GM21529 (cell line): ENCODE measurements at regions not wholly inside any gene's neighbourhood (a gene's known extent, or its start where the extent isn't known, plus 50 kb on each side); places are given as distances from the start of the nearest gene placed in this dataset.
"Not testable (repeated sequence)": the region's sequence is repeated elsewhere in the genome, so short reads cannot be mapped to it uniquely, and the experiment has no call there.

Experiments
- ATAC-seq: cut with Tn5 transposase; IDR thresholded peaks from one replicate; pipeline ENCODE4 v1.9.1; 2021; ENCODE audit not compliant: unreplicated experiment

DNA sequence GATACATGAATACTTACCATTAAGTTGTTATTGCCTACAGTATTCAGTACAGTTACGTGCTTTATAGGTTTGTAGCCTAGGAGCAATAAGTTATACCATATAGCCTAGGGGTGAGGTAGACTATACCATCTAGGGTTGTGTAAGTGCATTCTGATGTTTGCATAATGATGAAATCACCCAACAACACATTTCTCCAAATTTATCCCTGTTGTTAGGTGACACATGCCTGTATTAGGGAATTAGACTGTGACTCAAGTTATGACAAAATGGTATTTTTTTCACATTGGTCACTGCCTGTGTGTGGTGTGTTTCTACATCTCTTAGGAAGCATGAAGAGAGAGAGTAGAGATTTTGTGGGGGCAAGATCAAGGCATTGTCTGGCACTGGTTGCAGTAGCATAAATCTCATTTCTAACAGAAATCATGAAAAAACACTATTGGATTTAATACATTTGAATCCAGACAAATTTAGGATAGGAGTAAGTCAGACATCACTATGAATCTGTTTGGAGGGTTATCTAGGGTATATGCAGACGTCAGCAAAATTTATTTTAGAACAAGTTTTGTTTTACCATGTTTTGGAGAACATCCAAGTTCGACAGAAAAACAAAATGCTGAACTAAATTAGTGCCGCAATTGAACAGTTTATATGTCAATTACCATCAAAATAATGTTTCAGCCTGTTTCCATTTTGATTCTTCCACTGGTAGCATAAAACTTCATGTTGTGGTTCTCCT, 332.1 kb downstream of the LMO7 start:
- no peak for ATAC-seq

GRCh38 chr13:75963302-75963701, 327.2 kb downstream of the LMO7 start:
- ATAC-seq = no peak

GRCh38 chr13:75961911-75962310, 325.8 kb downstream of the LMO7 start:
- no peak for ATAC-seq

DNA sequence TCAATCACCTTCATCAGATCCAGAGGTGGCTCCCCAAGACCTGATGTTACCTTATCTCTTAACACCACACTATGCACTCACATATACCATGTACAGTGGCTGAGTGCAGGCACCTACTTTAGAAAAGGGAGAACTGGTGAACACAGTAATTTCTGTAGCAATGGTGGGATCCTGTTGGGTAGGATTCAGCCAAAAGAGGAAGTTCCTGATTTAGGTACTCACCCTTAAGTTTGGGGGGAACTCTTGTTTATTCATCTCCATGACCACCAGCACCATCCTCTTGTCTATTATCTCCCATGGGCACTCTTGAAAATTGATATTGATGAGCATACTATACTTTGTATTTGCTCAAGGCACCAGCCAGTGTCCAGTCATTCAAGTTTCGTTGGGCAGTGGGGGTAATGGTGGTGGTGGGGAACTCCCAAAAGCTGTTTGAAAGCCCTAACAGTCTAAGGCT, 324.4 kb downstream of the LMO7 start:
- ATAC-seq = peak; percentile 96

DNA sequence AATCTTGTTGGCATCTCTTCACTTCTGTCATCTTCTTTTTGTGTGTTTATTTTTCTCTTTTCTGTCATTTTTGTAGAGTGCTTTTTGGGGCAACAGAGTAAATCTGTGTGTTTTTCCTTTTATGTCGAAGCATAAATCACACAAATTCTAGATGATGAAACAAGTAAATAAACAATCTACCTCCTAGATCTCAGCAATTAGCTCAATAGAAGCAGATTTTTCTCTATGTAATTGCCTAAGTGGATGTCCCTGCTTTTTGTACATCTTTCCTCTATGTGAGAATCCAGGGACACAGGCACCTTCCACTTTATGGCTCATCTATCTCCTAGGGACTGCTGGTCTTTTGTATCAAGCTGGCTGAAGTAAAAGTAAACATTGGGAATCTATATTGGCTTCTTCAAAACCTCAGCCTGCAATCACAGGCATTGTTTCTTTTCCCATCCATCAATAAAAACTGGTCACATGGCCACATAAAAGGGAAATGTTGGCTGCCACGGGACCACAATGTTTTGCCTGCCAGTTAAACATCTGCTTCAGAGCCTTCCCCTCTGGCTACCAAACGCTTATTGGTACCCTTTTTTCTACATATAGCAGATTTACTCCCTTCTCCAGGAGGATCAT, 323.8 kb downstream of the LMO7 start:
- ATAC-seq = no peak

GRCh38 chr13:75953589-75953988, 317.5 kb downstream of the LMO7 start:
- not testable (repeated sequence) for ATAC-seq

DNA sequence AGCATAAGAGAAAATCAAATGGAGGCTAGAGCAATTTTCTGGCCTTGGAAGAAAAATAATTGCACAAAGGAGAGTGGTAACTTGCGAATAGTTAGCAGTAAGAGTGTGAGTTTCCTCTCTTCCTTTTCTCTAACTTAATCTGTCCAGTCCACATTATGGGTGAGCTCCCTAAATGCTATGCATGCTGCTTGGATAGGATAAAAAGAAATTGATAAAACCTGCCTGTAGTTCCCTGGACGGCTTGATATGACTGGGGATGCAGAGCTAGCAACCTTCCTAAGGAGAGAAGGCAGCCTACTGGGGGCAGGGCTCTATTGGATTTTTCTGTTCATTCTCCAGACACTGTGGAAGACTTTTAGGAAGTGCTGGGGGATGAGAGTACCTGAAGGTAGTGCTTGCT, 311.3 kb downstream of the LMO7 start:
- ATAC-seq = no peak

DNA sequence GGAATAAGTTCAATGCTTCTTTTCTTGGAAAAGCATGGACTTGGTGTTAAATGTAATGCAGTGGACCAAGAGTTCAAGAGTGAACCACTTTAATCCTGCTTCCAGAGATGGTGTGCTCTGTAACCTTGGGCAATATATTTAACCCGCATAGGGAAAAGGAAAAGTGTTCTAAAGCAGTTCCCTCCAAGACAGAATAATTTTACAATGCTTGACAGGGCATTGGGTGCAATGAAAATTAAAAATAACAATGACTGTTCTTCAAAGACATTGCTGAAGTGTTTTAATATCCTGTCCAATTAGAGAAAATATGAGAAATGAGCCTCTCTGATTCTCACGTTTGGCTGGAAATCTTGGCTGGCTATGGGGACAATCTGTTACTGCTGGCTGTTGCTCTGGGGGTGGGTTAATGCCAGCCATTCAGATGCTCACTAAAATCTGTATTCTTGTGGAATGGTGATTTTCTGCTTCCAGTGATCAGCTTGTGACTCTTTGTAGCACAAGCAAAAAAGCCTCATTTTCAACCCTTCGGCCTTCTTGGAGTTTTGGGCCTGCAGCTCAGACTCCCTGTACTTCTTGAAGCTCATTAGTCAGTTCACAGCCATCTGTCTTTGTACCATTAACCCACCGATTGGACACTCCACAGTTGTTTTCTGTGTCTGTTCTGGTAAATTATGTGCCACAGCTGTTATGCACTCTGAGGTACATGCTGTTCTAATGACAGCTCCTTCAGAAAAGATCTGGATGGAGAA, 310.6 kb downstream of the LMO7 start:
- no peak for ATAC-seq

DNA sequence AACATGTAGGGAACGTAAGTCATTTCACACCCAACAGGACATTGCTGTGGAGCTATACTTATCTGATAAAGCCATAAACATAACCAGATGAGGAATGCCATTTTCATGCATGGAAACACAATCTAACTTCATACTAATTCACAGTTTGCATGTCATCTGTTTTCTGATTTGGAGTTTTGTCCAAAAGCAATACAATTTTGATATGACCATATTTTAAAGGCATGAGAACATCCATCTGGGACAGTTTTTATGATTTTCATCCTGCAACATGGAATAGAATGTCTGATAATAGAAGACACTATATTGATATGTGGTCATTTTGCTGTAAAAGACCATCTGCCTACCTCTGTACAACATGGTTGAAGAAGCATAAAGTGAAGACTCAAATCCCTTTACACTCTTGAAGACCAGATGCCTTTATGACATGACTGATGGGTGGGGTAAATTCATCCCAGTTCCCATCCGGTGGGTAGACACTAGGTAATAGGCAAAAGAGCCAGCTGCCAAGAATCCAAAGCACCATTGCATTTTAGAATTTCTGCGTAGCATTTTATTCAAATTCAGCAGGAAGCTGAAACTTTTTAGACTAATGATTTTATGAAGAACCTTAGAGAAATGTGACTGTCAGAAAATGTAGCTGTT, 309.8 kb downstream of the LMO7 start:
- ATAC-seq = no peak

- no peak for ATAC-seq
Observed at GRCh38 chr13:75938811-75939560, 302.9 kb downstream of the LMO7 start.

DNA sequence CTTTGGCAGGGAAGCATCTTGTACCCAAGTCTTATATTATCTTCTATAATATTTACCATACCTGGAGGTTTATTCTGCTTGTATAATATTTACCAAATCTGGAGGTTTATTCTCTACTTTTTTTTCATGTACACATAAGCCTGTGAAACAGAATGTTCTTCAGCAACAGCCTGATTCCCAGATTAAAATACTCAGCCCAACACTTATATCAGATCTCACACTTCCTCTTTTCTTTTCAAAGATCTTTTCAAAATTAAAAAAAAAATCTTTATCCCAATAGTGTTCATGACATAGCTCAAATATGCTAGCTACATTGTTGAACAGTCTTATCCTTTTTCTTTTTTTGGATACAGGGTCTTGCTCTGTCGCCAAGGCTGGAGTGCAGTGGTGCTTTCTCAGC, 300.7 kb downstream of the LMO7 start:
- ATAC-seq = no peak

DNA sequence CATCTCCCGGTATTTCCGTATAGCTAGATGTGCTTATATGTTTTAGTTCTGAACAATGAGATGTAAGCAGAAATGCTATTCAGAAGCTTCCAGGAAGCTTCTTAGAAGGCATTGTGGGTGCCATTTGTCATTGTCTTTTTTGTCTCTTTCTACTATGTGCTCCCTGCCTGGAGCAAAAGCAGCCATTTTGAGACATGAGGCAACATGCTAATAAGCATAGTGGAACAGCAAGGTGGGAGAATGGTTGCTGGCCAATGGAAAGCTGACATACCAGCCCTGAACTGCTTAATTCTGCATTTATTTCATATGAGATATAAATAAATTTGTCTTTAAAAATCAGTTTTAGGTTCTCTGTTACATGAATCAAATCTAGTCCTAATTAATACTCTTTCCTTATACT, 299.7 kb downstream of the LMO7 start:
- no peak for ATAC-seq

DNA sequence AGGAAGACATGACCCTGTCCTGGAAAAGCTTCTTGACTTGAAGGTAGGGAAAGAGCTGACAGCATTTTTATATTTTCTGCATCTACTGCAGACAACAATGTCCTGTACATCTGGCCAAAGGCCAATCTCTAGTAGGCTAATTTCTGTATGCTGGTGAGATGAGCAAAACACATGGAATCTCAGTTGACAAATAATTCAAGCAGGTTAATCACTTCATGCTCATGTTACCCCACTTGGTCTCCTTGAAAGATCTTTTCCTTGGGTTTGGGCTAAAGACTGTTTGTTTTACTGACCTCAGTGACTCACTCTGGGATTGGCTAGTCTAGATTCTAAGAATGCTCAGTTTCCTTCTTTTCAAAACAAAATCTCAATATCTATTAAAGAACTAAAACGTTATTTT, 298.8 kb downstream of the LMO7 start:
- no peak for ATAC-seq

- ATAC-seq = no peak
Observed at GRCh38 chr13:75932636-75933035, 296.5 kb downstream of the LMO7 start.

- ATAC-seq = no peak
Observed at GRCh38 chr13:75931116-75931515, 295.0 kb downstream of the LMO7 start.

DNA sequence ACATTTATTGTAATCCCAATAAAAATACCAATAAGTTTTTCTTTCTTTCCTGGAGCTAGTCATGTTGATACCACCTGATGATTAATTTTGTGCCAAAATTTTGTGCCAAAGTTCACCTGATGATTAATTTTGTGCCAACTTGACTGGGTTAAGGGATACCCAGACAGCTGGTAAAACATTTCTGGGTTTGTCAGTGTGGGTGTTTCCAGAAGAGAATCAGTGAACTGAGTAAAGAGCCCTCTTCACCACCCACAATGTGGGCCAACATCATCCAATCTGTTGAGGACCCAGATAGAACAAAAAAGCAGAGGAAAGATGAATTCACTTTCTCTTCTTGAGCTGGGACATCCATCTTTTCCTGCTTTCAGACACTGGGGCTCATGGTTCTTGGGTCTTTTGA, 292.9 kb downstream of the LMO7 start:
- no peak for ATAC-seq

DNA sequence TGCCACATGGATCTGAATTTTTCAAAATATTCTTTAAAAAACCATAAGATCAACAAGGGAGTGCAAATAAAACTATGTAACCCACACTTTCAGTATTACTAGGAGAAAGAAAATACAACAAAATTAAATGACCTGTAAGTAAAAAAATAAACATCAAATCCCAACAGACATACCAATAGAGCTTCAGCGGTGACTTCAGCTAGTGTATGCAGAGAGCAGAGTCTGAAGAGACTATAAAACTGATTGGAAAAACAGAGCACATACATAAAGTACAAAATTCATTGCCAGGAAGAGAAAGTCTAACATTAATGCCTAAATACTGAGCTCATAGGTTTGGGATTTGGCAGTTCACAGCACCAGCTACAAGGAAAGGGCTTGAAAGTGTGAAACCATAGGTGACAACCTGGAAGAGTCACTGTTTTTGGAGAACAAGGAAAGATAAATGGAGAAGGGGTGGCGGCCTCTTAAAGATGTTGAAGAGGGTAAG, 291.1 kb downstream of the LMO7 start:
- no peak for ATAC-seq

DNA sequence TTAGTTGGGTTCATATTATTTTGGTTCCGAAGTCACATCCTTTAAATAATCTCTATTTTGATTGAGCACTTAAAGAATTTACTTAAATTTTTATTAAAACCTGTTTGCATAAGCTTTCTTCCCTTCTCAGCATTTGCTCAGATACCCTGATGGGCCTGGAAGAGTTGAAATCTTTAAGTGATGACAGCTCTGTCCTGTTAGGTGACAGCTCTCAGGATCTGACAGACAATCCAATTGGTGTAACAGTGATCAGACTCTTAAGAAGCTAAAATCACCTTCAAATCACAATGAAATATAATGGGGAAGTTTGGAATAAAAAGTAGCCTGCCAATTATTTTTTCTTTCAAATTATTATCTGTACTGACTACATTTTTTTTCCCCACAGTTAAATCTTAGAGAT, 284.4 kb downstream of the LMO7 start:
- no peak for ATAC-seq

- no peak for ATAC-seq
Observed at GRCh38 chr13:75919660-75920199, 283.6 kb downstream of the LMO7 start.

DNA sequence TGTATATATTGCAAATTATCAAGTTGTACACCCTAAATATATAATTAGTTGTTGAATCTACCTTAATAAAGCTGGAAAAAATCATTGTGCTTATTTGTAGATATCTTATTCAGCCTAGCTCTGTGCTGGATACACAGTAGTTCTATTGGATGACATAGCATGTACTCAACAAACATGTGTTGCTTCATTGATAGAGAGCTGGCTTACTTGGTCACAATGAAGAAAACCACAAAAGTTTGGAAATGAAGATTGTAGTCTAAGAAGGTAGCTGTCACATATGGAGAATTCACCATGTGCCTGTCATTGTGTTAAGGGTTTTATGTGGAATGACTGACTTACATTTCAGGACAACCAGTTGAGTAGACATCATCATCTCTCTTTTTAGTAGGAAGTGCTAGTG, 278.9 kb downstream of the LMO7 start:
- no peak for ATAC-seq
